A673 (cell line): ENCODE measurements at regions not wholly inside any gene's neighbourhood (a gene's known extent, or its start where the extent isn't known, plus 50 kb on each side); places are given as distances from the start of the nearest gene placed in this dataset.
A peak's percentile ranks its signal among the peaks of the same experiment; 100 is the strongest.

Experiments used
- BruUV-seq: library from RNA; stranded (reverse); fragments of 400-500 nt; replicated peaks from 2 replicates; lab custom pipeline; 2021; lab: Mats Ljungman, UMichigan
- CTCF ChIA-PET: fragments of 300-600 bp; sonication (Branson Sonifier 250); formaldehyde crosslinking; loops from one replicate; lab custom pipeline; 2022; ENCODE audit warnings: antibody characterized with exemption; lab: Charles Lee
- POLR2A ChIA-PET: fragments of 300-600 bp; sonication (Branson Sonifier 250); formaldehyde crosslinking; loops from one replicate; lab custom pipeline; 2022; ENCODE audit warnings: antibody characterized with exemption; ENCODE audit not compliant: low non-redundant PET; lab: Charles Lee
- DNase-seq: peaks from one replicate; pipeline ENCODE4 v3.0.0-alpha.2; 2015; ENCODE audit warnings: low spot score
- H3K27ac ChIP-seq: fragments of 200-600 bp; sonication (generic); 2 replicates; pipeline ENCODE4 v1.5.1; 2016; ENCODE audit warnings: mixed run types, low read depth, mild to moderate bottlenecking, mixed read lengths, antibody characterized with exemption, low read length; ENCODE audit not compliant: poor library complexity, severe bottlenecking
- H3K27me3 ChIP-seq: fragments of 200-600 bp; sonication (generic); replicated peaks from 2 replicates; pipeline ENCODE4 v1.6.1; 2017; ENCODE audit warnings: mixed run types, low read depth, mild to moderate bottlenecking, mixed read lengths, antibody characterized with exemption, low read length; ENCODE audit not compliant: insufficient read depth, poor library complexity
- H3K36me3 ChIP-seq: fragments of 200-600 bp; sonication (generic); 2 replicates; pipeline ENCODE4 v1.6.1; 2016; ENCODE audit warnings: mixed run types, mild to moderate bottlenecking, mixed read lengths, antibody characterized with exemption, low read length; ENCODE audit not compliant: insufficient read depth, poor library complexity, severe bottlenecking
- H3K4me1 ChIP-seq: fragments of 200-600 bp; sonication (generic); 2 replicates; pipeline ENCODE4 v1.6.1; 2017; ENCODE audit warnings: mixed run types, mild to moderate bottlenecking, mixed read lengths, antibody characterized with exemption, low read length; ENCODE audit not compliant: insufficient read depth, poor library complexity, severe bottlenecking
- H3K4me3 ChIP-seq: fragments of 200-600 bp; sonication (generic); 2 replicates; pipeline ENCODE4 v1.5.1; 2016; ENCODE audit warnings: low read depth, mixed run types, mild to moderate bottlenecking, mixed read lengths, low read length; ENCODE audit not compliant: poor library complexity, severe bottlenecking
- H3K9me3 ChIP-seq: fragments of 200-600 bp; sonication (generic); 2 replicates; pipeline ENCODE4 v1.6.1; 2016; ENCODE audit warnings: mixed run types, low read depth, mild to moderate bottlenecking, mixed read lengths, antibody characterized with exemption, low read length; ENCODE audit not compliant: poor library complexity, severe bottlenecking
- EZH2 ChIP-seq: fragments of 200-600 bp; sonication (generic); IDR thresholded peaks from 2 replicates; pipeline ENCODE4 v1.6.1; 2017; ENCODE audit warnings: borderline replicate concordance, low read depth, mild to moderate bottlenecking, mixed read lengths, antibody characterized with exemption, low read length; ENCODE audit not compliant: poor library complexity, severe bottlenecking
- intact Hi-C: fragments of 100-400 bp; cut with micrococcal nuclease; formaldehyde crosslinking; loops from one replicate; pipeline ENCODE4 v1.10.0; 2022; ENCODE audit not compliant: unreplicated experiment
- TF ChIP-seq, protein P1 (sequence below): fragments of 300-800, 200-600 bp; sonication (generic); conservative IDR thresholded peaks from 2 replicates; pipeline ENCODE4 v1.5.1; 2017; ENCODE audit warnings: low read depth, mild to moderate bottlenecking, antibody characterized with exemption, low read length, moderate library complexity, mixed read lengths

DNA sequence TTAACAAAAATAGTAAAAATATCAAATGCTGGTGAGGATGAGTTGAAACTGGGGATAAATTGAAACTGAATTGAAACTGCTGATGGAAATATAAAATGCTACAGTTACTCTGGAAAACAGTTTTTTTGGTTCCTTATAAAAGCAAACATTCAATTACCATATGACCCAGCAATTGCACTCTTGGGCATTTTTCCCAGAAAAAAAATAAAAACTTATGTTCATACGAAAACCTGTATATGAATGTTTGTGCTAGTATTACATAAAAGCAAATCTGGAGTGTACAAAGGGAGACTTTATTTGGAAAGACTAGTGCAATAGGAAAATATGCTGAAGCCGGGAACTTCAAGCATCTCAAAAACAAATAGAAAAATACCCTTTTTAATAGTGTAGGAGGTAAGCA lies 857.9 kb upstream of the CADM2 start:
- CTCF ChIA-PET, result no interaction called here
- H3K4me3 ChIP-seq, result no peak overlapping the region
- no peaks in the 10 kb centered on the region for H3K27me3 ChIP-seq
- POLR2A ChIA-PET, result no interaction called here
- H3K27ac ChIP-seq, result no peak overlapping the region
- no peak for DNase-seq
- H3K36me3 ChIP-seq, result no peaks in the 10 kb centered on the region
- no peaks in the 10 kb centered on the region for H3K9me3 ChIP-seq
- no TSS peak for BruUV-seq
- intact Hi-C loops, result no loop called here
- TF ChIP-seq EZH2, result no peak
- TF ChIP-seq, protein P1, sequence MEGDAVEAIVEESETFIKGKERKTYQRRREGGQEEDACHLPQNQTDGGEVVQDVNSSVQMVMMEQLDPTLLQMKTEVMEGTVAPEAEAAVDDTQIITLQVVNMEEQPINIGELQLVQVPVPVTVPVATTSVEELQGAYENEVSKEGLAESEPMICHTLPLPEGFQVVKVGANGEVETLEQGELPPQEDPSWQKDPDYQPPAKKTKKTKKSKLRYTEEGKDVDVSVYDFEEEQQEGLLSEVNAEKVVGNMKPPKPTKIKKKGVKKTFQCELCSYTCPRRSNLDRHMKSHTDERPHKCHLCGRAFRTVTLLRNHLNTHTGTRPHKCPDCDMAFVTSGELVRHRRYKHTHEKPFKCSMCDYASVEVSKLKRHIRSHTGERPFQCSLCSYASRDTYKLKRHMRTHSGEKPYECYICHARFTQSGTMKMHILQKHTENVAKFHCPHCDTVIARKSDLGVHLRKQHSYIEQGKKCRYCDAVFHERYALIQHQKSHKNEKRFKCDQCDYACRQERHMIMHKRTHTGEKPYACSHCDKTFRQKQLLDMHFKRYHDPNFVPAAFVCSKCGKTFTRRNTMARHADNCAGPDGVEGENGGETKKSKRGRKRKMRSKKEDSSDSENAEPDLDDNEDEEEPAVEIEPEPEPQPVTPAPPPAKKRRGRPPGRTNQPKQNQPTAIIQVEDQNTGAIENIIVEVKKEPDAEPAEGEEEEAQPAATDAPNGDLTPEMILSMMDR, result no peak
- no peaks in the 10 kb centered on the region for H3K4me1 ChIP-seq

DNA sequence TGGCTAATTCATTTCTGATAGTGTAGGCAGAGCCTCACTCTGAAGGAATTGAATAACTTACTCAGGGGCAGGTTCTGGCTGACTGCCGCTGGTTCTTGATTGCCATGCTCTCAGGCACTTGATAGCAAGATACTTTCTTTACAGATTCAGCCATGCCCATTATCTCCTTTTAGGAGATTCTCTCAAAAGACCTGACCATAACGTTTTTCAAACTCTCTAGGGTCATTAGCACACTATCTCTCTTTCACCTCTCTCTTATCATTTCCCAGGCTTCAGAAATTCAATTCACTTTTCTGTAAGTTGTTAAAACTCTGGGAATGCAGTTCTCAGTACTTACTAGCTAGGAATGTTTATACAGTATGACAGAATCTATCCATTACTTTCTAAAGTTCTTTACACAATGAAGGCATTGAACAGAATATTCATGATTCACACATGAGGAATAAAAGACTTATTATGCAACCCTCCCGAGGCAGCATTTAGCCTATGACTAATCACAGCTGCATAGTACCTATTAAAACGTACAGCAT lies 850.3 kb upstream of the CADM2 start:
- Histone ChIP-seq H3K4me3 (no peak overlapping the region), H3K27ac (no peak overlapping the region), H3K4me1 (no peaks in the 10 kb centered on the region), H3K9me3 (no peaks in the 10 kb centered on the region), H3K27me3 (no peaks in the 10 kb centered on the region), H3K36me3 (no peaks in the 10 kb centered on the region)
- ChIA-PET CTCF (no interaction called here), POLR2A (no interaction called here)
- DNase-seq, result peak; percentile 33
- intact Hi-C loops, result no loop called here
- TF ChIP-seq, protein P1, result no peak
- TF ChIP-seq EZH2, result no peak
- no TSS peak for BruUV-seq

DNA sequence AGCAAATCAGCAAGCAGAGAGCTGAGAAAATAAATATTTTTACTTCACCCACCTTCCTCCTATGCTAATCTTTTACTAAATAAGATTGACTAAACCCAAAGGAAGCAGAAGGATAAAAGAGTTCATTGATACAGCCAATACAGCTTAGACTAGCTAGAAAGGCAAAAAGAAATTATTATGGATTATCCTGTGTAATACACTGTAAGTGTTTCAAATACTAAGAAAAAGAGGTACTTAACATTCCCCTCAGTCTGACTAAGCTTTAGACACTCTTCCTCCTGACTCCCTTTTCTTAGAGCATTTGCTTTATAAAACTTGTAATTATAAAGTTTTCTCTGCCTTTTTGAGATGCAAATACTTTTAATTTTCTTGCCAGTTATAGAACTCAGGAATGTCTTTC lies 848.9 kb upstream of the CADM2 start:
- POLR2A ChIA-PET, result no interaction called here
- CTCF ChIA-PET, result no interaction called here

More for the DNA sequence above, 848.9 kb upstream of the CADM2 start:
- Histone ChIP-seq H3K36me3 (no peaks in the 10 kb centered on the region), H3K9me3 (no peaks in the 10 kb centered on the region), H3K27ac (no peak overlapping the region), H3K4me1 (no peaks in the 10 kb centered on the region), H3K4me3 (no peak overlapping the region), H3K27me3 (no peaks in the 10 kb centered on the region)
- intact Hi-C loops, result no loop called here
- no peak for TF ChIP-seq EZH2
- TF ChIP-seq, protein P1, result no peak
- BruUV-seq, result no TSS peak
- DNase-seq, result no peak
